HK-2 (cell line): ENCODE measurements at regions not wholly inside any gene's neighbourhood (a gene's known extent, or its start where the extent isn't known, plus 50 kb on each side); places are given as distances from the start of the nearest gene placed in this dataset.
"Not testable (repeated sequence)": the region's sequence is repeated elsewhere in the genome, so short reads cannot be mapped to it uniquely, and the experiment has no call there.

Source experiments
- DNase-seq: peaks from one replicate; pipeline ENCODE4 v3.0.0-alpha.2; 2018; ENCODE audit not compliant: unreplicated experiment

GRCh38 chr3:21238661-21239060, 512.3 kb downstream of the ZNF385D start:
- no peak for DNase-seq

DNA sequence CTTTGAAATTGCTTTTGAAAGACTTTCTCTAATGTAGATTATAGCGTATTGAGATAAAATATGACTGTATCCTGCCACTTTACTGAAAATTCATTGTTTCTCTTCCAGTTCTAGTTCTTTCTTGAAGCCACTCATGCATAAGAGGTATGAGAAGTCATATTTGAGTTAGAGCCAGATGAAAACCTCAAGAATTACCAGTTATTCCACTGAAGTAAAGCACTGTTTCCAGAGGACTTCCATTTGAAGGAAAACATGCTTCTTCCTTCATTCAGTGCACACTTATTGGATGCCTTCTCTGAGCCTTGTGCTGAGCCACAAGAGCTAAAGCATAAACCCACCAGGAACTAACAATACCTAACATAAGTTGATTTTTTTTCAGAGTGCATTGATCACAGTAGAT, 513.4 kb downstream of the ZNF385D start:
- DNase-seq: no peak

- no peak for DNase-seq
Measured at GRCh38 chr3:21235491-21235890, 515.5 kb downstream of the ZNF385D start.

DNA sequence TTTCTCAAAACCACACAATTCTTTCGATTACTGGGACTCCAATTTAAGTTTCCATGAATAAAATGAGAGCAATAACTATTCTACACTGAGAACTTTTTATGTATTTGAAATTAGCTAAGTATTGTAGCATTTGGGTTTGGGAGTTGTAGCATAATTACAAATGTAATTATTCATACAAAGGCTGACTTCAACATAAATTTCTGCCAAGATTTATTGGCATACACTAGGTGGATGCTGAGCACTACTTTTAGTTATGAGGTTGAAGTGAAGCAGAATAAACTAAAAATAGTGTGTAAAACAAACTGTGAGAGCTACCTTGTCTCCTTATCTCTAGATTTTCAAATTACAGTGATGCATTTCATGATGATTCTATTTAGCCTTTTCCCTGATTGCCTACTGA, 516.1 kb downstream of the ZNF385D start:
- no peak for DNase-seq

DNA sequence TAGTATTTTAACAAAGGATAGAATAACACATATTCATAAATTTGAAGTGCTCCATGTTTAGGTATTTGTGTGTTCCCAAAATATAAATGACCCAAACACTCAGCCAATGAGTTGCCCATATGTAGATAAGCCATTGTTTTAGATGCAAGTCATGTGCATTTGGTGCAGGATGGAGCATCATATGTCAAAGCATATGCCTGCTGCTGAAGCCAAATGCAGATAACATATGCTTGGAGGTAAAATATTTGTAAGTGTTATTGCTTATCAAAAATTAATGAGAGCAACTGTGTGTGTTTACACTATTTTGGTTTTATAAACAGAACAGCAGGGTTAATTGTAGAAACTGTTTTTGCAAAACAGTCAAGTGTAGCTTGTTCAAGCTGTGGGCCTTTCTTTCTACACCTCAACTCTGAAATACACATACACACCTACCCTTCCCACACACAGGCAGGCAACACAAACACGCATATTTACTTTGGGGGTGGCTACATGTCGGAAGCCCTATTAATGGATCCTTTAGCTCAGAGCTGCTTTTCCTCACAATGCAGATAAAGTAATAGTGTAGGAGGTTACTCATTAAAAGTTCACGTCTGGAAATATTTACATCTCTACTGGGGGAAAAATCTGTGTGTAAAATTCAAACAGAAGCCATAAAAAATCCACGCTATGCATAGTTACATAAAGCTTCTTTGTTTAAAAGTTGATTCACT, 521.4 kb downstream of the ZNF385D start:
- no peak for DNase-seq

- DNase-seq: no peak
Measured at GRCh38 chr3:21226086-21226485, 524.9 kb downstream of the ZNF385D start.

- no peak for DNase-seq
Measured at GRCh38 chr3:21220944-21221343, 530.1 kb downstream of the ZNF385D start.

- no peak for DNase-seq
Measured at GRCh38 chr3:21216598-21216997, 534.4 kb downstream of the ZNF385D start.

DNA sequence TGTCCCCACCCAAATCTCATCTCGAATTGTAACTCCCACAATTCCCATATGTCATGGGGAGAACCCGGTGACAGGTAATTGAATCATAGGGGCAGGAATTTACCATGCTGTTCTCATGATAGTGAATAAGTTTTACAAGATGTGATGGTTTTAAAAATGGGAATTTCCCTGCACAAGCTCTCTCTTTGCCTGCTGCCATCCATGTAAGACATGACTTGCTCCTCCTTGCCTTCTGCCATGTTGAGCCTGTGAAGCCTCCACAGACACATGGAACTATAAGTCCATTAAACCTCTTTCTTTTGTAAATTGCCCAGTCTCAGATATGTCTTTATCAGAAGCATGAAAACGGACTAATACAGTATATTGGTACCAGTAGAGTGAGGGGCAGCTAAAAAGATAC, 546.9 kb downstream of the ZNF385D start:
- not testable (repeated sequence) for DNase-seq

GRCh38 chr3:21195203-21195602, 555.8 kb downstream of the ZNF385D start:
- no peak for DNase-seq

GRCh38 chr3:21194036-21194435, 557.0 kb downstream of the ZNF385D start:
- DNase-seq: not testable (repeated sequence)

GRCh38 chr3:21188459-21188858, 562.6 kb downstream of the ZNF385D start:
- no peak for DNase-seq

DNA sequence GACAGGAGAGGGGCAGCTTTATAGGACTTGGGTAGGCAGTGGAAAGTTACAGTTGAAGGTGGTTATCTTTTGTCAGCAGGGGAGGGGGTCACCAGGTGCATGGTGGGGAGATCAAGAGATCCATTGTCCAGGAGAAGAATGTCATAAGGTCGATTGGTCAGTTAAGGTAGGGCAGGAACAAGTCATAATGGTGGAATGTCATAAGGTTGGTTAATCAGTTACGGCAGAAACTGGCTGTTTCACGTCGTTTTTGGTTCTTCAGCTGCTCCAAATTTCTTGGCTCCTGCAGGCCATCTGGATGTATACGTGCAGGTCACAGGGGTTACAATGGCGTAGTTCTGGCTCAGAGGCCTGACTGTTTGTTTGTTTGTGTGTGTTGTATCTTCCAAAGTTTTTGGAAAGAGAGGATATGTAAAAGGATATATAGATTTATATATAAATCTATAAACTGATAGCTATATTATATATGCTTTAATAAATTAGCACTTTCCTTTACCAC, 565.1 kb downstream of the ZNF385D start:
- no peak for DNase-seq

DNA sequence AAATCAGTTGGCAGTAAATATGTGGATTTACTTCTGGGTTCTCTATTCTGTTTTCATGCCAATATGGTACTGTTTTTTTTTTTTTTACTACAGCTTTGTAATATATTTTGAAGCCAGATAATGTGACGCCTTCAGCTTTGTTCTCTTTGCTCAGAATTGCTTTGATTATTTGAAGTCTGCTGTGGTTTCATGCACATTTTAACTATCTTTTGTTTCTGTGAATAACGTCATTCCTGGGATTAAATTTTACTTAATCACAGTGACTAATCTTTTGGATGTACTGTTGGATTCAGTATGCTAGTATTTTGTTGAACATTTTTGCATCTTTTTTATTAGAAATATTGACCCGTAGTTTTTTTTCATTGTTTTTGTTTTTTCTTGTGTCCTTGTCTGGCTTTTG, 576.5 kb downstream of the ZNF385D start:
- no peak for DNase-seq

DNA sequence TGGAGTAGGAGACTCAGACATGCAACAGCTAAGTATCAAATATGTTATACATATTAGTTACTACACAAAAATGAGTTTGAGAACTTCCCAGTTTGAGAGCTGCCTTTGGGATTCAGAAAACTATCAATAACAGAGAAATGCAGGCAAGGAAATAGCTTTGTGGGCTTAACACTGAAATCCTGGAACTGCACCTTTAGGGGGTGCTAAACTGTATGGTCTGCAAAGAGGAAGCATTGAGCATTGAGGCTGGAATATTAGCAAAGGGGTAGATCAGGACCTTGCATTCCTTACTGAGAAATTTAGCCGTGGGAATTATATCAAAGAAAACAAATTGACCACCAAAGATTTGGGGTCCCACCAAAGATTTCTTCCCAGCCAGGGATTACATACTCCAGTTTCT, 580.0 kb downstream of the ZNF385D start:
- peak; percentile 0 for DNase-seq

DNA sequence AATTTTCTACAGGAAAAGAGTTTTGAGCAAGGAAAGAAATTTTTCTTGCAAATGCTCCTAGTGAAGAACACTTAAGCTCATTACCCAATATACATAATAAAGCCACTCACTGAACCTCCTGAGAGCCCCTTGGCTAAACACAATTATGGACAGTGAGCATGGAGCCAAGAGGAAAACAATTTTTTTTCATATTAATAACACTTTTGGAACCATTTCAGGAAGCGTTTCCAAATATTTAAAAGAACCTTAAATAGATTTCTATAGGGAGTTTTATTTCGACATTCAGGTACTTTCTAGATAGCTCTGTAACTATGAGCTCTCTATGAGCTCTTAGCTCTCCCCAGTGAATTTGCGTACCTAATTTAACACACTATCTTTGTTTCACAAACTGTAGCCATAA, 581.1 kb downstream of the ZNF385D start:
- DNase-seq: no peak

DNA sequence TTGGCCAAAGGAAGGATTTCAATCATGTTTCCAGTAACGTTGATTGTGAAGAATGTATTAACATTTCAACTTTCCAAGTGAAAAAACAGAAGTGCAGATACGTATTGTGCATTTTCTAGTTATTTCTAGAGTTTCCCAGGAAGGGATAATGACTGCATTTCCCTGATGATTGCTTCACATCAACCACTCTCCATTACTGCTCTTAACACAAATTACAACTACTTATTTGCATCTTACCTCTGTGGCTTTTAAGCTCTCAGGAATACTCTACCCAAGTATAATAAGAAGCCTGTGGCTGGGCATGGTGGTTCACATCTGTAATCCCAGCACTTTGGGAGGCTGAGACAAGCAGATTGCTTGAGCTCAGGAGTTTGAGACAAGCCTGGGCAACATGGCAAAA, 582.5 kb downstream of the ZNF385D start:
- DNase-seq: no peak

GRCh38 chr3:21163956-21164355, 587.1 kb downstream of the ZNF385D start:
- no peak for DNase-seq

- DNase-seq: no peak
Measured at GRCh38 chr3:21159543-21159906, 591.5 kb downstream of the ZNF385D start.

- DNase-seq: no peak
Measured at GRCh38 chr3:21158861-21159542, 592.0 kb downstream of the ZNF385D start.

- DNase-seq: no peak
Measured at GRCh38 chr3:21154911-21155310, 596.1 kb downstream of the ZNF385D start.

- DNase-seq: no peak
Measured at GRCh38 chr3:21152555-21152954, 598.5 kb downstream of the ZNF385D start.

GRCh38 chr3:21142949-21143348, 608.1 kb downstream of the ZNF385D start:
- DNase-seq: no peak

DNA sequence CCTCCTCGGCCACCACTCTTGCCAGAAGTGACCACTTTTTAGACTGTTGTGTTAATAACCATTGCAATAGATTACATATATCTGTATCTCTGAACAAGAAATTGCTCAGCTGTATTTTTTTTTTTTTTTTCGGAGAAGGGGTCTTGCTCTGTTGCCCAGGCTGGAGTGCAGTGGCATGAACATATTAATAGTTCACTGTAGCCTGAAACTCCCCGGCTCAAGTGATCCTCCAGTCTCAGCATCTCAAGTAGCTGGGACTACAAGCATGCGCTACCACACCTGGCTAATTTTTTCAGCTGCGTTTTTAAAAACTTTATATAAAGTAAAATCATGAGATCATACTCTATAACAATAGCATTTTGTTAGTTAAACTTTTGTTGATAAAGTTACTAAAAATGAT, 609.0 kb downstream of the ZNF385D start:
- no peak for DNase-seq
